ENCODE measurements at regions not wholly inside any gene's neighbourhood (a gene's known extent, or its start where the extent isn't known, plus 50 kb on each side); places are given as distances from the start of the nearest gene placed in this dataset.

- intact Hi-C loops (cut with DNase I): loop anchor here (5.0 to 10.0 kb wide), 2 partner anchors 115 to 138 kb away; no protein-coding TSS in a partner anchor
- Histone ChIP-seq H3K4me1 (replicated peaks) (no peaks in the 10 kb centered on the region), H3K27ac (peak overlapping the region in 1 of 2 donors; percentile 84), H3K27me3 (replicated peaks; ENCODE audit: insufficient read depth) (no peaks in the 10 kb centered on the region), H3K36me3 (no peaks in the 10 kb centered on the region), H3K4me3 (no peak overlapping the region), H3K9me3 (no peaks in the 10 kb centered on the region)
- 51% methylated on average over 26 of the region's 26 CpGs for WGBS
- TF ChIP-seq CTCF (IDR thresholded peaks at IDR 0.05): no peak
- TF ChIP-seq POLR2A (IDR thresholded peaks at IDR 0.05): no peak
- no peak for TF ChIP-seq POLR2AphosphoS5 (IDR thresholded peaks at IDR 0.05)
- DNase-seq (ENCODE audit: low spot score): no peak
Observed at GRCh38 chr9:96022445-96023051, 147.1 kb downstream of the ERCC6L2 start.

- H3K9me3 ChIP-seq: no peaks in the 10 kb centered on the region
- no peaks in the 10 kb centered on the region for H3K36me3 ChIP-seq
- WGBS: 2% methylated on average over 42 of the region's 75 CpGs
- intact Hi-C loops (cut with DNase I): loop anchor here (5.0 to 10.0 kb wide), 2 partner anchors 116 to 137 kb away; no protein-coding TSS in a partner anchor
- no peaks in the 10 kb centered on the region for H3K4me1 ChIP-seq (replicated peaks)
- H3K4me3 ChIP-seq: peak overlapping the region; percentile 48 to 51
- H3K27me3 ChIP-seq (replicated peaks; ENCODE audit: insufficient read depth): no peaks in the 10 kb centered on the region
- TF ChIP-seq POLR2A (IDR thresholded peaks at IDR 0.05) (no peak), POLR2AphosphoS5 (IDR thresholded peaks at IDR 0.05) (no peak), CTCF (IDR thresholded peaks at IDR 0.05) (no peak)
- H3K27ac ChIP-seq: peak overlapping the region; percentile 84
- DNase-seq (ENCODE audit: low spot score): no peak
Observed at GRCh38 chr9:96021551-96022444, 146.3 kb downstream of the ERCC6L2 start.

GRCh38 chr9:96020792-96021550 lies 145.5 kb downstream of the ERCC6L2 start:
- DNase-seq (ENCODE audit: low spot score): no peak
- peak overlapping the region; percentile 84 for H3K27ac ChIP-seq
- intact Hi-C loops (cut with DNase I): loop anchor here (5.0 to 10.0 kb wide), 2 partner anchors 116 to 136 kb away; no protein-coding TSS in a partner anchor
- H3K36me3 ChIP-seq: no peaks in the 10 kb centered on the region
- TF ChIP-seq POLR2AphosphoS5 (IDR thresholded peaks at IDR 0.05) (peak; percentile 19), CTCF (IDR thresholded peaks at IDR 0.05) (peak in 1 of 4 experiments; percentile 25), POLR2A (IDR thresholded peaks at IDR 0.05) (peak; percentile 31)
- no peaks in the 10 kb centered on the region for H3K27me3 ChIP-seq (replicated peaks; ENCODE audit: insufficient read depth)
- H3K4me1 ChIP-seq (replicated peaks): no peaks in the 10 kb centered on the region
- H3K9me3 ChIP-seq: no peaks in the 10 kb centered on the region
- peak overlapping the region; percentile 48 to 51 for H3K4me3 ChIP-seq
- WGBS: 0% methylated on average over 37 of the region's 73 CpGs

- Histone ChIP-seq H3K27ac (peak overlapping the region; percentile 84), H3K36me3 (no peaks in the 10 kb centered on the region), H3K4me3 (peak overlapping the region; percentile 48 to 51), H3K27me3 (replicated peaks; ENCODE audit: insufficient read depth) (no peaks in the 10 kb centered on the region), H3K9me3 (no peaks in the 10 kb centered on the region), H3K4me1 (replicated peaks) (no peaks in the 10 kb centered on the region)
- 58% methylated on average over 10 of the region's 13 CpGs for WGBS
- intact Hi-C loops (cut with DNase I): loop anchor here (5.0 to 10.0 kb wide), 2 partner anchors 117 to 136 kb away; no protein-coding TSS in a partner anchor
- TF ChIP-seq CTCF (IDR thresholded peaks at IDR 0.05) (no peak), POLR2A (IDR thresholded peaks at IDR 0.05) (no peak), POLR2AphosphoS5 (IDR thresholded peaks at IDR 0.05) (no peak)
- DNase-seq (ENCODE audit: low spot score): no peak
Observed at GRCh38 chr9:96020300-96020791, 144.9 kb downstream of the ERCC6L2 start.

Small RNA genes in the stretch of these regions (small RNA-seq; reads per million reads assigned to genes)
- gene RF00019: 0 reads per million in 2 donors

Measured in prostate gland (tissue), 2 donors.